ENCODE measurements at regions not wholly inside any gene's neighbourhood (a gene's known extent, or its start where the extent isn't known, plus 50 kb on each side); places are given as distances from the start of the nearest gene placed in this dataset.

GRCh38 chr5:99865159-99865558 is 670.0 kb upstream of the FAM174A start:
- TF ChIP-seq CTCF (conservative IDR thresholded peaks at IDR 0.05 in 1 of 2, IDR thresholded peaks at IDR 0.05 in 1 of 2; ENCODE audit: low read depth in 1 of 2, low read length in 2 of 2) (no peak), EZH2 (IDR thresholded peaks at IDR 0.05; ENCODE audit: low read length, missing control alignments) (no peak)

Data from fibroblast of lung (primary cell).